ENCODE measurements at regions not wholly inside any gene's neighbourhood (a gene's known extent, or its start where the extent isn't known, plus 50 kb on each side); places are given as distances from the start of the nearest gene placed in this dataset.
"Not testable (repeated sequence)": the region's sequence is repeated elsewhere in the genome, so short reads cannot be mapped to it uniquely, and the experiment has no call there.

DNA sequence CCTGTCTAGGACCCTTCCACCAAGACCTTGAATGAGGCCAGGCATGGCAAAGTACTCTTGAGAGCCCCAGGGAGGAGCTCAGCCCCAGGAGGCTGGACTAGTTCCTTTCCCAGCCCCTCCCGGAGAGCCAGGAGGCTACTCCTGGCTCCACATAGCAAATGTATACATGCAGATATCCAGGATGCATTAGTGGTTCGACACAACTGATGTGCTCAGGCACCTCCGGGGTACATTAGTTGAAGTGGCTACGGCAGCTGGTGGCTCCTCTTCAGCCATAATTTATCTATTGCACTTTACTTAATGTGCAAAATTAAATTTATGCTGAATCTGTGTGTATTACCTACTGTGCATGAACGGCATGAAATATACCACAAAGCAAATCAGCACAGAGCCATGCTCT, 182.8 kb upstream of the MEIS1 start:
- FAIRE-seq = no peak

GRCh38 chr2:66251573-66251972, 183.4 kb upstream of the MEIS1 start:
- DNase-seq (ENCODE audit: extremely low spot score, insufficient read length, low read depth) (no peak), FAIRE-seq (no peak)

More for the DNA sequence above, 182.8 kb upstream of the MEIS1 start:
- DNase-seq (ENCODE audit: extremely low spot score, insufficient read length, low read depth) = no peak

DNA sequence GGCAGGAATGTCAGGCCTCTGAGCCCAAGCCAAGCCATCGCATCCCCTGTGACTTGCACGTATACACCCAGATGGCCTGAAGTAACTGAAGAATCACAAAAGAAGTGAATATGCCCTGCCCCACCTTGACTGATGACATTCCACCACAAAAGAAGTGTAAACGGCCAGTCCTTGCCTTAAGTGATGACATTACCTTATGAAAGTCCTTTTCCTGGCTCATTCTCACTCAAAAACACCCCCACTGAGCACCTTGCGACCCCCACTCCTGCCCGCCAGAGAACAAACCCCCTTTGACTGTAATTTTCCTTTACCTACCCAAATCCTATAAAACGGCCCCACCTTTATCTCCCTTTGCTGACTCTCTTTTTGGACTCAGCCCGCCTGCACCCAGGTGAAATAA, 185.8 kb upstream of the MEIS1 start:
- not testable (repeated sequence) for FAIRE-seq; DNase-seq (ENCODE audit: extremely low spot score, insufficient read length, low read depth)

GRCh38 chr2:66243809-66244208, 191.1 kb upstream of the MEIS1 start:
- DNase-seq (ENCODE audit: extremely low spot score, insufficient read length, low read depth); FAIRE-seq: not testable (repeated sequence)

- FAIRE-seq; DNase-seq (ENCODE audit: extremely low spot score, insufficient read length, low read depth): not testable (repeated sequence)
Measured at GRCh38 chr2:66242888-66243287, 192.0 kb upstream of the MEIS1 start.

DNA sequence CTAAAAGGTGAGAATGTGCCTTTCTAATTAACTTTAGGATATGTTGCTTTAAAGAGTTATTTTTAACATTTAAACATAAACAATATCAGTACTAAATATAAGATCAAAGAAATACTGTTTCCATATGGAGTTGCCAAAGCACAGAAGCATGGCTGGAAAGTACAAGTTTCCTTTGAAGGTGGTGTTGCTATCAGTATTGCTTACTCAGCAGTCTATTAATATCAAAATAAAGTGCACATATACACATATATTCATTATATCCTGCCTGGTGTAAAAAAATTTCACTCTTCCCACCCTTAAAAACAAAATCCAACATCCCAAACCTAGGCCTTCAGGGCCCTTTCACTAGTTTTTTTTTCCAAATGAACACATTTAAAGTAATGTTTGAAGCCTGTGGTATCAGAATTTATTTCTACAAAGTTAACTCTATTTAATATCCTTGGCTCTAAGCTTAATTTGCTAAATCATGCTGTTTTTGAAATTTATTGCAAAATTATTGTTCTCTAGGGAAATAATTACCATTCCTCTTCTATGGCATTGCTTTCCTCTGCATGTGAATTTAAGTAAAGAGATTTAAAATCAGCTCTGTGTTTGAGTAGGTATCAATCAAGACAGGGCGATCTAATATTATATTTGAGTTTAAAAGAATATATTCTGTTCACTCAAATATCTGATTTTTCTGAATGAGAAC, 192.7 kb upstream of the MEIS1 start:
- FAIRE-seq = no peak
- DNase-seq (ENCODE audit: extremely low spot score, insufficient read length, low read depth) = no peak

DNA sequence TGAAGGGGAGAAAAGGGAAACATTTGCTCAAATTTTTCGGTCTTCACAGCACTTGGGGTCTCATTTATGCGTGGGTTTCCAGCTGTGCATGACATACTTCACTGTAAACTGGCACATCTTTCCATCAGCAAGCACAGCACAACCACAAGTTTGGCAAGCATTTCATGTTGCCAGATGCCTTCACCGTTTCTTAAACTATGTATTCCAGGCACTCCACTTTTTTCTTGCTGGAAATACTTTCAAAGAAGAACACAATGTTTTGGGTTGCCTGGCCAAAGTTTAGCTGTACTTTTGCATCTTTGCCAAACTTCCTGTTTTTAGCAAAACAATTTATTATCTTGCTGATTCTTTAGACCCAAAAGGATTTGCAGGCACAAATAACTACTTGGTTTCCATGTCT, 194.6 kb upstream of the MEIS1 start:
- FAIRE-seq (no peak), DNase-seq (ENCODE audit: extremely low spot score, insufficient read length, low read depth) (no peak)

- FAIRE-seq = no peak
- DNase-seq (ENCODE audit: extremely low spot score, insufficient read length, low read depth) = no peak
Measured at GRCh38 chr2:66239655-66240054, 195.3 kb upstream of the MEIS1 start.

DNA sequence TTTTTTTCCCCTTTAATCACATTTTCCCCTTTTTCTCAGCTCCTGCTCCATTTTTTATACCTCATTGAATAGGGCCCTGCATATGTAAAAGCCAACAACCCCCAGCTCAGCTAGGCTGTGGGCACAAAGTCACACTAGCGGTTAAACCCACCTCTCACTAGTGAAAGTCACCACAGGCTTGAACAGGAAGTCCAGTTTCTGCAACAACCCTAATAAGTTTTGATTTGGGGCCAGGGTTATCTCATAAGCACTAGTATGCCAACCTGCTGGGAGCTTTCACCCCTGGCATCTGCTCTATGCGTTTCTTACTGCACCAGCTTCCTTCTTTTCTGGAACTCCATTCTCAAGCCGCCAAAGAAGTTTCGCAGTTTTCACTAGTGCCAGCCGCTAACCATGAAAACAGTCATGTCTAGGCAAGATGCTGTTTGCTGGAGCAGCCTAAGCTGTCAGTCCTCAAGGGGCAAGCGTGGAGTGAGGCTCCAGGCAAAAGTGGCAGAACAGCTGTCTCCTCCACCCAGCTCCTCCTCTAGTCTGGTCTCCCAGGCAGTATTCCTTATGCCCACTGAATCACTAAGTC, 197.0 kb upstream of the MEIS1 start:
- no peak for FAIRE-seq
- DNase-seq (ENCODE audit: extremely low spot score, insufficient read length, low read depth) = no peak

- FAIRE-seq (no peak), DNase-seq (ENCODE audit: extremely low spot score, insufficient read length, low read depth) (no peak)
Measured at GRCh38 chr2:66236816-66237802, 197.8 kb upstream of the MEIS1 start.

DNA sequence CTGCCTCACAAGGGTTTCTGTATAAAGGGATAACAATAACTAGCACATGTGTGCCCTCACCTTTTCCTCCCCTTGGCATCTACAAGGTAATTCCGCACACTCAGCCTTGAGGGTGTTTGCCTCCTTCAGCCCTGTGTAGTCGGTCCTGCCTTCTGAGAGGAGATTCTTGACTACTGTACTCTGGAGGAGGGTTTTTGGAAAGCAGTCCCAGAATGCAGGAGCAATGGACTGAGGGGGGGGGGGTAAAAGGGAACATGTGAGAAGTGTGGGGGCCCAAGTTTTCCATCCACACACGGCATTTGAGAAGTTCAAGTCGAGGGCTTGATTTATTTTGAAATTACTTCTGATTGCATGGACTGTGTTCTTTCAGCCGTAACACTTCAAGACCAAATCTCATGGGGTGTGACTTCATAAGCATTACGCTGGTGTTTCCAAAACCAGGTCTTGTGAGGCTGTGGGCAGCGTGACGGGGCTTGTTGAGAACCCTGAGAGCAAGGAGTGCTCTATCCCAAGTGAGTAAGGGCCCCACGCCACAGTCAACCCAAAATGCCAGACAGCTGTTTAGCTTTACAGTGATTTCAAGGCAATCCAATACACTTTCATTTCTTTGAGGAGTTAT, 198.7 kb upstream of the MEIS1 start:
- DNase-seq (ENCODE audit: extremely low spot score, insufficient read length, low read depth) = no peak
- no peak for FAIRE-seq

- FAIRE-seq = no peak
- DNase-seq (ENCODE audit: extremely low spot score, insufficient read length, low read depth) = no peak
Measured at GRCh38 chr2:66235428-66235827, 199.5 kb upstream of the MEIS1 start.

DNA sequence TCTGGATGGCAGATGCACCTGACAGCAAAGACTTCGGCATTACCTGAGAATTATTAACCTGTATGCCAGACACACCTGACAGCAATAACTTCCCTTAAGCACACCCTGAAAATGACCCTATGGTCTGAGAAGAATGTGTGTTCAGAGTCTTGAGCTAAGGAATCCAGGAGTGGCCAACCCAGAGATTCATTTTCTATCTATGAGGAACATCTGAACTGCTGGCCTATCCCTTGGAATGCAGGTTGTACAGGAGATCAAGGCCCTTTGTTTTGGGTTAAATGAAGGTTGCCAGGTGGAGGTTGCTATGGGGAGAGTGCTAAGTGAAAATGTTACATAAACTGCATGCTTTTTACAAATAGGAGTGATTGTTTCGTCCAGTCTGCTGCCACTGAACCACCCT, 200.9 kb upstream of the MEIS1 start:
- no peak for FAIRE-seq

DNA sequence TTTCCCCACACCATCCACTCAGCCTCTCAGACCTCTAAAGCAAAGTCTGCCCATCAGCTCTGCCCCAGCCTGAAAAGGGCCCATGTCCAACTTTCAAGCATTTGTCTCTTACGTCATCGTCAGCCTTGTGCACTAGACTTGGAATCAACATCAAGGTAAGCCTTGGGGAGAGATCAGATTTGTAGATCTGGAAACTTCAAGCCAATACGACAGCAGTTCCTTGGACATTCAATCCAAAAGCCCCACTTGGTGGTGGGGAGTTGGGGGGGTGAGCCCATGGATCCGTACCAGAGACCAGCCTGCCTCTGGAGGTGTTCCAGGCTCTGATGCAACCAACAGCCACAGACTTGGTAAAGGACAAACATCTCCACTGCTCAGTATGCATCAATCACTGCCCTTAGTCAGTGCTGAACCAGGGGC, 206.8 kb upstream of the MEIS1 start:
- FAIRE-seq = no peak

More for the DNA sequence above, 200.9 kb upstream of the MEIS1 start:
- no peak for DNase-seq (ENCODE audit: extremely low spot score, insufficient read length, low read depth)

GRCh38 chr2:66217039-66217585, 217.8 kb upstream of the MEIS1 start:
- DNase-seq (ENCODE audit: extremely low spot score, insufficient read length, low read depth) (no peak), FAIRE-seq (no peak)

More for the DNA sequence above, 206.8 kb upstream of the MEIS1 start:
- no peak for DNase-seq (ENCODE audit: extremely low spot score, insufficient read length, low read depth)

DNA sequence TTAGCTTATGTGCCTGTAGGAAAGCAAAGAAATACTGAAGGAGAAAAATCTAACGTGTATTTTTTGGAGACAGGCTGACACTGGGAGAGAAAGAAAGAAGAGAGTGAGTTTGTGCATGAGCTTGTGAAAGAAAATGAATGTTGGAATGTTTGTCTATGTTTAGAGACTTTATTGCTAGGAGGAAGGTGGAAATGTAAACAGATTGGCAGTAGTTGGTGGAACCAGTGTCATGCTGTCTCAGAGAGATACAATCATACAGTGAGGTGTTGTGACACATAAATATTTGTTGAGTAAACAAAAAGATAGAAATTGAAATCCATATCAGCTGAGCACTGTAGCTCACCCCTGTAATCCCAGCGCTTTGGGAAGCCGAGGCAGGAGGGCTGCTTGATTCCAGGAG, 222.2 kb upstream of the MEIS1 start:
- no peak for FAIRE-seq
- no peak for DNase-seq (ENCODE audit: extremely low spot score, insufficient read length, low read depth)

- no peak for FAIRE-seq
- DNase-seq (ENCODE audit: extremely low spot score, insufficient read length, low read depth) = no peak
Measured at GRCh38 chr2:66202586-66202985, 232.3 kb upstream of the MEIS1 start.

DNA sequence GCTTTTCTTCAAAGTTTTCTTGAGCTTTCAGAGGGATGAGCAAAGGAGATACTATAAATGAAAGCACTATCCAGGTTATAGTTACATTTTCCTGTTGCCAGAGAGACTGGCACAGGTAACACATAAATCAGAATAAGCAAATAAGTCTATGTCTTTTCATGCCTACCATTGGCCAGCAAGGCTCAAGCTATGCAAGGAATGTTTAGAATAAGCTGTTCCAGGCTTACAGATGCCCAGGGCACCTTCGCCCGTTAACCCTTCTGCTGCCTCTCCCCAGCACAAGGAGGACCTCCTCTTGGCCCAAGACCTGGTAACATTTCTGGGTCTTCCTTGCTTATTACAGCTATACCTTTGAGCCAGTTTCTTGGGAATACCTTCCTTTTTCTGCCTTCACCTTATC, 233.7 kb upstream of the MEIS1 start:
- DNase-seq (ENCODE audit: extremely low spot score, insufficient read length, low read depth) (no peak), FAIRE-seq (no peak)

DNA sequence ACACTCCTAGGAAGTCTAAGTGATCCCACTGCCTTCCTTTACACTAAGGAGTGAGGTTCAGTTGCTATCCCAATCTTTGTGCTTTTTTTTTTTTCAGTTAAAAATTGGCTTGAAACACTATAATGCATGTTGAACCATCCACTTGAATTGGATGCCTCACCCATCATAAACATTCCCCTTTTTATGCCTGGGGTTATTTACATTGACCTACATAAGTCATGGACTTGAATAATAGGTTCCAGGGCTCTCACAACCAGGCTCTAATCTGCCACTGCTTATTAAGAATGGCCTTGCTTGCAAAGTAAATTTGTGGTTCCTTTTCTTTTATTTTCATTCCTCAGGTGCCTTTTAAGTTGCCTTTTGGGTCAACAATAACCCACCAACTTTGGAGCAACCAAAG, 236.1 kb upstream of the MEIS1 start:
- no peak for DNase-seq (ENCODE audit: extremely low spot score, insufficient read length, low read depth)

DNA sequence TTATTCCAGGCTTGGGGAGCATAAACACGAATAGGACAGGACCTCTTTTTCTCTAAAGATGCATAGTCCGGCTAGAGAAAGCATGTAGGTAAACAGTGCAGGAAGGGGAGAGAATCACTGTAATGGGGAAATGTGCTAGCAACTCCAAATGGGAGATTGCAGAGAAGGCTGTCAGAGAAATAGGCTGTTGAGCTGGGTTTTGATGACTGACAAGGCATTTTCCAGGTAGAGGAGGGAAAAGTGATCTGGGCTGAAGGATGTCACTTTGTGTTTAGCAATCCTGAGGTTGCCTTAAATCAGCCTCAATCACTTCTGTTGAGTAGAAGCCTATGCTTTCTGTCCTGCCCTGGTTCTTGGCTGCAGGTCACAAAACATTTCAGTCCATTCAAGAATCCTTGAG, 242.0 kb upstream of the MEIS1 start:
- no peak for DNase-seq (ENCODE audit: extremely low spot score, insufficient read length, low read depth)
- FAIRE-seq = no peak

More for the DNA sequence above, 236.1 kb upstream of the MEIS1 start:
- FAIRE-seq = no peak

All from GM18507 (cell line).